ENCODE measurements at regions not wholly inside any gene's neighbourhood (a gene's known extent, or its start where the extent isn't known, plus 50 kb on each side); places are given as distances from the start of the nearest gene placed in this dataset.

DNA sequence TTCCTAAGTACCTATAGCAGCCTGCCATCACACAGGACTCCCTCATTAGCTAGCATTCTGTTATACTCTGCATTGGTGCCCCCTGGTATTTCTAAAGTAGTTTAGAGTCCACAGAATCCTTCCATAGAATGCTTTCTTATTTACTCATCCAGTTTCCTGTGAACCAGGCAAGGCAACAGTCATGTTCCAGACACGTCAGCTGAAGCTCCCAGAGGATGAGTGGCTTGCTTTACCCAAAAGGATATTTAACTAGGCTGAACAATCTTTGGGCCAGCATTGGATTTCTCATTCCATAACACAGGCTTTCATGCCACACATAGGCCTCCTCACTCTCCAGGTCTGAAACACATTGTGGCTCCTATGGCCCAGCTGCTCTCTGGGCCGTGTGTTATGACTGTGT, 203.8 kb upstream of the MAP3K7 start:
- ATAC-seq = no peak

GRCh38 chr6:90790058-90790457, 203.2 kb upstream of the MAP3K7 start:
- intact Hi-C loops (cut with DNase I) = no loop called here
- DNase-seq (no peak), ATAC-seq (no peak), FAIRE-seq (no peak)
- Histone ChIP-seq H3K27ac (no peak overlapping the region), H3K36me3 (no peaks in the 10 kb centered on the region), H3K27me3 (no peaks in the 10 kb centered on the region), H3K9me3 (no peaks in the 10 kb centered on the region), H3K4me1 (no peaks in the 10 kb centered on the region), H3K4me3 (no peak overlapping the region)
- TF ChIP-seq, protein P1, sequence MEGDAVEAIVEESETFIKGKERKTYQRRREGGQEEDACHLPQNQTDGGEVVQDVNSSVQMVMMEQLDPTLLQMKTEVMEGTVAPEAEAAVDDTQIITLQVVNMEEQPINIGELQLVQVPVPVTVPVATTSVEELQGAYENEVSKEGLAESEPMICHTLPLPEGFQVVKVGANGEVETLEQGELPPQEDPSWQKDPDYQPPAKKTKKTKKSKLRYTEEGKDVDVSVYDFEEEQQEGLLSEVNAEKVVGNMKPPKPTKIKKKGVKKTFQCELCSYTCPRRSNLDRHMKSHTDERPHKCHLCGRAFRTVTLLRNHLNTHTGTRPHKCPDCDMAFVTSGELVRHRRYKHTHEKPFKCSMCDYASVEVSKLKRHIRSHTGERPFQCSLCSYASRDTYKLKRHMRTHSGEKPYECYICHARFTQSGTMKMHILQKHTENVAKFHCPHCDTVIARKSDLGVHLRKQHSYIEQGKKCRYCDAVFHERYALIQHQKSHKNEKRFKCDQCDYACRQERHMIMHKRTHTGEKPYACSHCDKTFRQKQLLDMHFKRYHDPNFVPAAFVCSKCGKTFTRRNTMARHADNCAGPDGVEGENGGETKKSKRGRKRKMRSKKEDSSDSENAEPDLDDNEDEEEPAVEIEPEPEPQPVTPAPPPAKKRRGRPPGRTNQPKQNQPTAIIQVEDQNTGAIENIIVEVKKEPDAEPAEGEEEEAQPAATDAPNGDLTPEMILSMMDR (IDR thresholded peaks at IDR 0.05) = no peak
- 53 to 60% methylated on average over 7 of the region's 7 CpGs for WGBS, 2 donors

More for the DNA sequence above, 203.8 kb upstream of the MAP3K7 start:
- Histone ChIP-seq H3K27me3 (no peaks in the 10 kb centered on the region), H3K4me1 (no peaks in the 10 kb centered on the region), H3K27ac (no peak overlapping the region), H3K9me3 (no peaks in the 10 kb centered on the region), H3K4me3 (no peak overlapping the region), H3K36me3 (no peaks in the 10 kb centered on the region)
- intact Hi-C loops (cut with DNase I) = no loop called here
- TF ChIP-seq, protein P1 (IDR thresholded peaks at IDR 0.05) = no peak
- FAIRE-seq (no peak), DNase-seq (no peak)
- WGBS, 2 donors = 85 to 90% methylated on average over 2 of the region's 2 CpGs

GRCh38 chr6:90788781-90789180, 201.9 kb upstream of the MAP3K7 start:
- H3K4me3 ChIP-seq = no peak overlapping the region
- no peaks in the 10 kb centered on the region for H3K36me3 ChIP-seq
- TF ChIP-seq, protein P1 (IDR thresholded peaks at IDR 0.05) = no peak
- H3K27me3 ChIP-seq = no peaks in the 10 kb centered on the region
- no peak for DNase-seq
- FAIRE-seq = no peak
- intact Hi-C loops (cut with DNase I) = no loop called here
- H3K27ac ChIP-seq = no peak overlapping the region
- no peaks in the 10 kb centered on the region for H3K9me3 ChIP-seq
- no peaks in the 10 kb centered on the region for H3K4me1 ChIP-seq
- ATAC-seq = no peak
- whole genome bisulfite sequencing, 2 donors = 65 to 69% methylated on average over 4 of the region's 4 CpGs

DNA sequence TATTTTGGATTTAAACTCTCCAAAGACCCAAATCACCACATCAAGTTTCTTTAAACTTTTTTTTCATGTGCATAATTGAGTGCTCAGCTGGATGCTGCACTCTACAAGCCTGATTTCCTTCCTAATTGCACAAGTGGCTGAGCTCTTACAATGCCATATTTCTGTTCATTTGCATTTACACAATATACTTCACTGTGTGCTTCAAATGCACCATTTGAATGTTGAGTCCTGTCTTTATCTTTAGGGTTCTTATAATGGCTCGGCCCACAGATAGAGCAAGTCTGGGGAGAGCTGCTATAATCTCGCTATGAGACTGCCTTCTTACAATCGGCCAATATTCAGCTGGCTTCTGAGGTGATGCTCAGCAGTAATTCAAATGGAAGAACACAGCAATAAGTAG, 200.6 kb upstream of the MAP3K7 start:
- Histone ChIP-seq H3K9me3 (no peaks in the 10 kb centered on the region), H3K4me1 (no peaks in the 10 kb centered on the region), H3K36me3 (no peaks in the 10 kb centered on the region), H3K27ac (no peak overlapping the region), H3K27me3 (no peaks in the 10 kb centered on the region), H3K4me3 (no peak overlapping the region)
- no peak for ATAC-seq
- 45 to 57% methylated on average over 3 of the region's 3 CpGs for WGBS, 2 donors
- TF ChIP-seq, protein P1 (IDR thresholded peaks at IDR 0.05) = no peak
- no peak for FAIRE-seq
- DNase-seq = no peak
- intact Hi-C loops (cut with DNase I) = no loop called here

DNA sequence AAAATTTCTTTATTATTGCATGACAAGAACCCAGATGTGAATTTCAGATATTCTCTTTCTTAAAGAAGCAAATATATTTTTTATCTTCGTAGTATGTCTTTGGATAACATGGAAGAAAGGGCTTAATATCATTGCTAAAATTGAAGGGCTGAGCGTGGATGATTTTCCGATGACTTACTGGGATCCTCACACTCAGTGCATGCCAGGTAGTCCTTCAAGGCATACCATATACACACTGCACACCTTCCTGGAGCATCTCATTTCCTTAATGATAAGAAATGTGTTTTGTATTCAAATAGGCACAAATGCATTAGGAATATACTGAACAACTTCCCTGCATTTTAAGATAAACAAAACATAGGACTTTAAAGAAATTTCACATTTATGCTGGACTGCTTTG, 193.9 kb upstream of the MAP3K7 start:
- TF ChIP-seq, protein P1 (IDR thresholded peaks at IDR 0.05) = no peak
- DNase-seq = no peak
- no peaks in the 10 kb centered on the region for H3K4me1 ChIP-seq
- no peak overlapping the region for H3K27ac ChIP-seq
- FAIRE-seq = no peak
- H3K36me3 ChIP-seq = no peaks in the 10 kb centered on the region
- H3K9me3 ChIP-seq = no peaks in the 10 kb centered on the region
- 83 to 92% methylated on average over 3 of the region's 3 CpGs for WGBS, 2 donors
- intact Hi-C loops (cut with DNase I) = no loop called here
- H3K4me3 ChIP-seq = no peak overlapping the region
- peaks cover 0 to 2% (median 0%) of the 10 kb centered on the region in 4 donors for H3K27me3 ChIP-seq
- no peak for ATAC-seq
